ENCODE measurements at regions not wholly inside any gene's neighbourhood (a gene's known extent, or its start where the extent isn't known, plus 50 kb on each side); places are given as distances from the start of the nearest gene placed in this dataset.

GRCh38 chr12:100698518-100698917, 96.1 kb upstream of the ANO4 start:
- H3K4me3 ChIP-seq = no peak overlapping the region
- H3K27ac ChIP-seq = no peak overlapping the region
- intact Hi-C loops (cut with DNase I) = no loop called here
- DNase-seq (no peak), ATAC-seq (no peak)
- no peaks in the 10 kb centered on the region for H3K9me3 ChIP-seq
- no peaks in the 10 kb centered on the region for H3K4me1 ChIP-seq
- no peaks in the 10 kb centered on the region for H3K27me3 ChIP-seq (ENCODE audit: low read depth)
- no peak for TF ChIP-seq CTCF (IDR thresholded peaks at IDR 0.05)
- H3K36me3 ChIP-seq = no peaks in the 10 kb centered on the region

GRCh38 chr12:100699209-100699608, 95.4 kb upstream of the ANO4 start:
- H3K4me1 ChIP-seq = no peaks in the 10 kb centered on the region
- H3K4me3 ChIP-seq = no peak overlapping the region
- intact Hi-C loops (cut with DNase I) = no loop called here
- H3K27me3 ChIP-seq (ENCODE audit: low read depth) = no peaks in the 10 kb centered on the region
- H3K9me3 ChIP-seq = no peaks in the 10 kb centered on the region
- H3K36me3 ChIP-seq = no peaks in the 10 kb centered on the region
- H3K27ac ChIP-seq = no peak overlapping the region
- no peak for DNase-seq
- no peak for TF ChIP-seq CTCF (IDR thresholded peaks at IDR 0.05)
- peak in 1 of 2 donors; percentile 56 for ATAC-seq

GRCh38 chr12:100703337-100703736, 91.2 kb upstream of the ANO4 start:
- TF ChIP-seq CTCF (IDR thresholded peaks at IDR 0.05) = no peak
- Histone ChIP-seq H3K36me3 (no peaks in the 10 kb centered on the region), H3K27ac (no peak overlapping the region), H3K27me3 (ENCODE audit: low read depth) (no peaks in the 10 kb centered on the region), H3K9me3 (no peaks in the 10 kb centered on the region), H3K4me3 (no peak overlapping the region), H3K4me1 (no peaks in the 10 kb centered on the region)
- ATAC-seq = no peak
- no peak for DNase-seq
- intact Hi-C loops (cut with DNase I) = no loop called here

- Histone ChIP-seq H3K4me3 (no peak overlapping the region), H3K9me3 (no peaks in the 10 kb centered on the region), H3K27me3 (ENCODE audit: low read depth) (no peaks in the 10 kb centered on the region), H3K36me3 (no peaks in the 10 kb centered on the region), H3K27ac (no peak overlapping the region), H3K4me1 (no peaks in the 10 kb centered on the region)
- DNase-seq (no peak), ATAC-seq (no peak)
- TF ChIP-seq CTCF (IDR thresholded peaks at IDR 0.05) = no peak
- intact Hi-C loops (cut with DNase I) = no loop called here
Observed at GRCh38 chr12:100703868-100704267, 90.7 kb upstream of the ANO4 start.

GRCh38 chr12:100706033-100706432, 88.5 kb upstream of the ANO4 start:
- no peaks in the 10 kb centered on the region for H3K27me3 ChIP-seq (ENCODE audit: low read depth)
- no peaks in the 10 kb centered on the region for H3K36me3 ChIP-seq
- intact Hi-C loops (cut with DNase I) = no loop called here
- no peak overlapping the region for H3K27ac ChIP-seq
- no peak overlapping the region for H3K4me3 ChIP-seq
- DNase-seq (no peak), ATAC-seq (peak; percentile 74 to 81)
- TF ChIP-seq CTCF (IDR thresholded peaks at IDR 0.05) = no peak
- no peaks in the 10 kb centered on the region for H3K9me3 ChIP-seq
- H3K4me1 ChIP-seq = no peaks in the 10 kb centered on the region

GRCh38 chr12:100708591-100708990, 86.0 kb upstream of the ANO4 start:
- Histone ChIP-seq H3K36me3 (no peaks in the 10 kb centered on the region), H3K4me1 (no peaks in the 10 kb centered on the region), H3K4me3 (no peak overlapping the region), H3K27me3 (ENCODE audit: low read depth) (no peaks in the 10 kb centered on the region), H3K9me3 (no peaks in the 10 kb centered on the region), H3K27ac (no peak overlapping the region)
- DNase-seq (no peak), ATAC-seq (no peak)
- intact Hi-C loops (cut with DNase I) = no loop called here
- no peak for TF ChIP-seq CTCF (IDR thresholded peaks at IDR 0.05)

Measured in lower lobe of right lung (tissue), 2 donors.